Type B pancreatic cell (in vitro differentiated cells): ENCODE measurements at regions not wholly inside any gene's neighbourhood (a gene's known extent, or its start where the extent isn't known, plus 50 kb on each side); places are given as distances from the start of the nearest gene placed in this dataset.

Source experiments
- DNase-seq: peaks from one replicate; pipeline ENCODE4 v3.0.0; 2021; ENCODE audit warnings: mixed read lengths; ENCODE audit not compliant: unreplicated experiment; ENCODE audit errors: extremely low spot score
- H3K27ac Mint-ChIP-seq: 2 replicates; pipeline ENCODE4 v1.8.0; 2021; ENCODE audit warnings: mild to moderate bottlenecking, mixed read lengths
- H3K27me3 Mint-ChIP-seq: 2 replicates; pipeline ENCODE4 v1.8.0; 2021; ENCODE audit warnings: mixed read lengths
- H3K36me3 Mint-ChIP-seq: 2 replicates; pipeline ENCODE4 v1.8.0; 2021; ENCODE audit warnings: mixed read lengths
- H3K4me1 Mint-ChIP-seq: one replicate; pipeline ENCODE4 v1.8.0; 2021; ENCODE audit warnings: mixed read lengths; ENCODE audit not compliant: unreplicated experiment
- H3K4me3 Mint-ChIP-seq: 2 replicates; pipeline ENCODE4 v1.8.0; 2021; ENCODE audit warnings: mild to moderate bottlenecking, mixed read lengths
- H3K9me3 Mint-ChIP-seq: 2 replicates; pipeline ENCODE4 v1.8.0; 2021; ENCODE audit warnings: mixed read lengths
- TF ChIP-seq, protein P1 (sequence below): fragments of 200-600 bp; sonication (generic); conservative IDR thresholded peaks from 2 replicates; pipeline ENCODE4 v1.5.0; 2021; ENCODE audit warnings: antibody characterized with exemption, mild to moderate bottlenecking

DNA sequence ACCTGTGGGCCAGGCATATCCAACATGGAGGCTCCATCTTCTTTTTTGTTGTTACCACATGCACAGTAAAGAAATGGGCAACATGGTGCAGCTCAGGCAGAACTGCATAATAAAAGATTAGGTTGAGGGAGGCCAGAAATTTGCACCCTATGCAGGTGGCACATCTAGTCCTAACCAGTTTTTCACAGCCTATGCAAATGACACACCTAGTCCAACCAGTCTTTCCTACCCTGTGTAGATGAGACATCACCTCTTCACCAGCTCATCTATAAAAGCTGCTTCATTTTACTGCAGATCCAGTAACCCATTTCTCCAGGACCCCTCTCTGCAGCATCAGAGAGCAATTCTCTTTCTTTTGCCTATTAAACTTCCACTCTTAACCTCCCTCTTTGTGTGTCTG lies 411.0 kb upstream of the PCDH15 start:
- Mint-ChIP-seq H3K4me3 (no peak overlapping the region), H3K36me3 (no peaks in the 10 kb centered on the region), H3K9me3 (no peaks in the 10 kb centered on the region), H3K27me3 (no peaks in the 10 kb centered on the region), H3K4me1 (no peaks in the 10 kb centered on the region), H3K27ac (no peak overlapping the region)
- TF ChIP-seq, protein P1, sequence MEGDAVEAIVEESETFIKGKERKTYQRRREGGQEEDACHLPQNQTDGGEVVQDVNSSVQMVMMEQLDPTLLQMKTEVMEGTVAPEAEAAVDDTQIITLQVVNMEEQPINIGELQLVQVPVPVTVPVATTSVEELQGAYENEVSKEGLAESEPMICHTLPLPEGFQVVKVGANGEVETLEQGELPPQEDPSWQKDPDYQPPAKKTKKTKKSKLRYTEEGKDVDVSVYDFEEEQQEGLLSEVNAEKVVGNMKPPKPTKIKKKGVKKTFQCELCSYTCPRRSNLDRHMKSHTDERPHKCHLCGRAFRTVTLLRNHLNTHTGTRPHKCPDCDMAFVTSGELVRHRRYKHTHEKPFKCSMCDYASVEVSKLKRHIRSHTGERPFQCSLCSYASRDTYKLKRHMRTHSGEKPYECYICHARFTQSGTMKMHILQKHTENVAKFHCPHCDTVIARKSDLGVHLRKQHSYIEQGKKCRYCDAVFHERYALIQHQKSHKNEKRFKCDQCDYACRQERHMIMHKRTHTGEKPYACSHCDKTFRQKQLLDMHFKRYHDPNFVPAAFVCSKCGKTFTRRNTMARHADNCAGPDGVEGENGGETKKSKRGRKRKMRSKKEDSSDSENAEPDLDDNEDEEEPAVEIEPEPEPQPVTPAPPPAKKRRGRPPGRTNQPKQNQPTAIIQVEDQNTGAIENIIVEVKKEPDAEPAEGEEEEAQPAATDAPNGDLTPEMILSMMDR = no peak
- no peak for DNase-seq

DNA sequence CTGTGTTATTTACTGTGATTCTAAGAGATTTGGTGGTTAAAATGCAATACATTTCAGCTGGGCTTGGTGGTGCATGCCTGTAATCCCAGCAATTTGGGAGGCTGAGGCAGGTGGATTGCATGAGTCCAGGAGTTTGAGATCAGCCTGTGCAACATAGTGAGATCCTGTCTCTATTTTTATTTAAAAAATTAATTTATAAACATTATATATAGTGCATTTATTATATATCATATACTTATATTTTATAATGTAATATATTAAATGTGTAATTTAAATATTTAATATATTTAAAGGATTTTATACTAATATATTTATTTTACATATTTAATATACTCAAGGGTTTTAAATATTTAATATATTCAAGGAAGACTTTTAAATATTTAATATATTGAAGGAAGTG lies 402.8 kb upstream of the PCDH15 start:
- Mint-ChIP-seq H3K36me3 (no peaks in the 10 kb centered on the region), H3K9me3 (peaks cover 10% of the 10 kb centered on the region), H3K27me3 (no peaks in the 10 kb centered on the region), H3K4me3 (no peak overlapping the region), H3K27ac (no peak overlapping the region), H3K4me1 (peaks cover 4% of the 10 kb centered on the region)
- TF ChIP-seq, protein P1 = no peak
- no peak for DNase-seq

DNA sequence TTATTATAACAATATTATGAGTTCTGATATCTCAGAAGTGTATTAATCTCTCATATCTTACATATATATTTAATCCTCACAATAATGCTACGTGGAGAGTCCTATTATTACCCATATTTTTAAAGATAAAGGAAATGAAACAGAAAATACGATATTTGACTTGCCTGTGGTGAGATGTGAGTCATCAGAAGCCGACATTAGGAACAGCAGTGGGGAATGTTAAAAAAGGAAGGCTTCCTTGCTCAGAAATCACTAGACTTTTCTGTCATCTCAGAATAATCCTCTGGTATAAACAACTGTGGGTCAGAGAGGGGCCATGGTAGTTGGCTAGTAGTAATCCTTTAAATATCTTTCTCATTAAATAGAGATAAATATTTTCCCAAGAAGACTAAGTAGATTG lies 402.3 kb upstream of the PCDH15 start:
- DNase-seq = no peak
- no peaks in the 10 kb centered on the region for H3K36me3 Mint-ChIP-seq
- peaks cover 10% of the 10 kb centered on the region for H3K9me3 Mint-ChIP-seq
- TF ChIP-seq, protein P1 = no peak
- no peak overlapping the region for H3K27ac Mint-ChIP-seq
- H3K4me3 Mint-ChIP-seq = no peak overlapping the region
- H3K27me3 Mint-ChIP-seq = no peaks in the 10 kb centered on the region
- peaks cover 4% of the 10 kb centered on the region for H3K4me1 Mint-ChIP-seq

DNA sequence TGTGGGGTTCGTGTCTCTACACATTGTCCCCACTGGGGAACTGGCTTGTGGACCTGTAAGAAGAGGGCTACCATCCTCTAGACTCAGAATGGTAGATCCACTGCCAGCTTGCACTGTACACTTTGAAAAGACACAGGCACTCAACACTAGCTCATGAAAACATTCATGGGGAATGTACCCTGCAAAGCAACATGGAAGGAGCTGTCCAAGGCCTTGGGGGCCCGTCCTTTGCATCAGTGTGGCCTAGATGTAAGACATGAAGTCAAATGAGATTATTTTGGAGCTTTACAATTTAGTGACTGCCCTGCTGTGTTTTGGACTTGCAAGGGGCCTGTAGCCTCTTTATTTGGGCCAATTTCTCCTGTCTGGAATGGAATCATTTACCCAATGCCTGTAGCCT lies 399.0 kb upstream of the PCDH15 start:
- Mint-ChIP-seq H3K4me1 (peaks cover 4% of the 10 kb centered on the region), H3K9me3 (peaks cover 10% of the 10 kb centered on the region), H3K27ac (no peak overlapping the region), H3K4me3 (no peak overlapping the region), H3K27me3 (no peaks in the 10 kb centered on the region), H3K36me3 (no peaks in the 10 kb centered on the region)
- TF ChIP-seq, protein P1 = no peak
- no peak for DNase-seq

DNA sequence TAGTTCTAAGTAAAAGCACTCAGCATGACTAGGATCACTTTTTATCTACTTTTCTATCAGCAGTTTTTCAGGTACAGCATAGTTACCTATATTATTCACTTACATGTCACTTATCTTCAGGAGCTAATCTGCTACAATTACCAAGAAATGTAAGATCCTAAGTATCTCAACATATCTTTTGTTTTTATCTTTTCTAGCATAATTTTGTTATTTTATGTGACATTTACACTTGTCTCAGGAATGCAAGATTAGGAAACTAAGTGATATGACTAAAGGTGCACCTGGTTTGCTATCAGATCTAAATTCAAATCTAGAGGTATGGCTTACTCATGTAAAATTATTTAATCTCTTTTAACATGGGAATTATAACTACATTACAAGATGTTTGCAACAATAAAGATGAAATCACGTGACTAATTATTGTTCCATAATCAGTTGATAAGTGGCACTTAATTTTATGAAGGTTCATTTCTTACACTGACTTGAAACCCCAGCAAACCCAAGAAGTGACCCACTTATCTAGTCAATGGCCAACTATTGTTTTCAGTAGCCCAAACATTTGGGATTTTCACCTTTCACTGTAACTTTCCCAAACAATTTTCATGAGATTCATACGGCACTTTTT lies 390.3 kb upstream of the PCDH15 start:
- H3K27ac Mint-ChIP-seq = no peak overlapping the region
- H3K9me3 Mint-ChIP-seq = no peaks in the 10 kb centered on the region
- H3K27me3 Mint-ChIP-seq = no peaks in the 10 kb centered on the region
- TF ChIP-seq, protein P1 = no peak
- H3K4me1 Mint-ChIP-seq = no peaks in the 10 kb centered on the region
- no peak for DNase-seq
- H3K36me3 Mint-ChIP-seq = no peaks in the 10 kb centered on the region
- H3K4me3 Mint-ChIP-seq = no peak overlapping the region

DNA sequence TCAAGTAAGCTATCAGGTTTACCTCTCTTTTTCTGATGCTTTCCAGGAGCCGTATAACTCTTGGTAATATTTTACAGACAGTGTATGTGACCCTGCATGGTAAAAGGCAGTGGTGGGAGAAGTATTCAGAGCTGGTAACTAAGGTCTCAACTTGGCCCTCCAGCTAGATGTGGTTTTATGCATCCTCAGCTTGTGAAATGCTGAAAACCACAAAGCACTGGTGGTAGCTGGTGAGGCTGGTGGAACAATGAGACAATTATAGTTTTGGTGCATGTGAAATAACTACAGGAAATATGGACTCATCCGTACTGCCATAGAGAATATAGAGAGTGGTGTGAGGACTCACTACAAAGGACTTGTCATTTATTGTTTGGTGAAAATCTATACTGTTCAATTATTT lies 383.0 kb upstream of the PCDH15 start:
- H3K4me3 Mint-ChIP-seq = no peak overlapping the region
- no peak for DNase-seq
- H3K36me3 Mint-ChIP-seq = no peaks in the 10 kb centered on the region
- peaks cover 3% of the 10 kb centered on the region for H3K27me3 Mint-ChIP-seq
- H3K4me1 Mint-ChIP-seq = no peaks in the 10 kb centered on the region
- TF ChIP-seq, protein P1 = no peak
- H3K9me3 Mint-ChIP-seq = no peaks in the 10 kb centered on the region
- H3K27ac Mint-ChIP-seq = no peak overlapping the region
